Testis (tissue), 2 donors: ENCODE measurements at regions not wholly inside any gene's neighbourhood (a gene's known extent, or its start where the extent isn't known, plus 50 kb on each side); places are given as distances from the start of the nearest gene placed in this dataset.

Source experiments
- DNase-seq: peaks from one replicate; pipeline ENCODE4 v3.0.0-alpha.2; 2019
- H3K27ac ChIP-seq, 2 donors: fragments of 200-600 bp; sonication (generic); one replicate each; pipeline ENCODE4 v1.5.1; 2019
- H3K27me3 ChIP-seq: fragments of 200-600 bp; sonication (generic); one replicate; pipeline ENCODE4 v1.5.1; 2019
- H3K36me3 ChIP-seq: fragments of 200-600 bp; sonication (generic); one replicate; pipeline ENCODE4 v1.5.1; 2017; ENCODE audit warnings: low read depth; ENCODE audit errors: missing control alignments
- H3K4me1 ChIP-seq: fragments of 200-600 bp; sonication (generic); one replicate; pipeline ENCODE4 v1.5.1; 2019
- H3K4me3 ChIP-seq, 2 donors: fragments of 200-600 bp; sonication (generic); one replicate each; pipeline ENCODE4 v1.5.1; 2017 to 2019
- H3K9me3 ChIP-seq: fragments of 200-600 bp; sonication (generic); one replicate; pipeline ENCODE4 v1.5.1; 2017
- CTCF ChIP-seq, 3 experiments: fragments of 450-650 bp in 2 of 3; fragments of 200-600 bp in 1 of 3; sonication (generic) in 1 of 3; IDR thresholded peaks; one replicate each; pipeline ENCODE4 v1.5.1; 2016 to 2019; ENCODE audit warnings: antibody characterized with exemption in 3 of 3, mild to moderate bottlenecking in 2 of 3, moderate library complexity in 1 of 3
- POLR2A ChIP-seq: fragments of 450-650 bp; IDR thresholded peaks from one replicate; pipeline ENCODE4 v1.6.1; 2017; ENCODE audit warnings: antibody characterized with exemption, mild to moderate bottlenecking, moderate library complexity
- WGBS, 2 donors: methylation state at CpG; one replicate each; pipeline ENCODE4 v1.1.5; 2018; 5-methylcytosine and 5-hydroxymethylcytosine counted together
- intact Hi-C: fragments of 100-400 bp; cut with DNase I; formaldehyde crosslinking; loops from one replicate; pipeline ENCODE4 v1.15.1; 2023; ENCODE audit warnings: low total_unique reads

GRCh38 chr22:49628391-49629260 lies 199.0 kb downstream of the BRD1 start:
- Histone ChIP-seq H3K27ac (no peak overlapping the region), H3K4me3 (no peak overlapping the region), H3K9me3 (no peaks in the 10 kb centered on the region), H3K27me3 (no peaks in the 10 kb centered on the region), H3K4me1 (peaks cover 6% of the 10 kb centered on the region), H3K36me3 (no peaks in the 10 kb centered on the region)
- peak; percentile 55 for DNase-seq
- WGBS, 2 donors, result 54 to 57% methylated on average over 19 to 27 of the region's 27 CpGs
- TF ChIP-seq POLR2A (no peak), CTCF (IDR thresholded peaks at IDR 0.05) (no peak)
- intact Hi-C loops, result no loop called here

GRCh38 chr22:49627217-49628181 lies 200.2 kb downstream of the BRD1 start:
- Histone ChIP-seq H3K9me3 (no peaks in the 10 kb centered on the region), H3K4me1 (peaks cover 6% of the 10 kb centered on the region), H3K36me3 (no peaks in the 10 kb centered on the region), H3K4me3 (no peak overlapping the region), H3K27ac (no peak overlapping the region), H3K27me3 (no peaks in the 10 kb centered on the region)
- intact Hi-C loops, result no loop called here
- 82 to 83% methylated on average over 18 to 31 of the region's 31 CpGs for WGBS, 2 donors
- no peak for DNase-seq
- no peak for TF ChIP-seq POLR2A
- no peak for TF ChIP-seq CTCF (IDR thresholded peaks at IDR 0.05)

- no peak for TF ChIP-seq POLR2A
- TF ChIP-seq CTCF (IDR thresholded peaks at IDR 0.05), result no peak
- Histone ChIP-seq H3K27ac (no peak overlapping the region), H3K36me3 (no peaks in the 10 kb centered on the region), H3K27me3 (no peaks in the 10 kb centered on the region), H3K9me3 (no peaks in the 10 kb centered on the region), H3K4me3 (no peak overlapping the region), H3K4me1 (peaks cover 3% of the 10 kb centered on the region)
- intact Hi-C loops, result no loop called here
- no peak for DNase-seq
- 86% methylated on average over 14 to 20 of the region's 20 CpGs for WGBS, 2 donors
Measured at GRCh38 chr22:49626361-49627216, 201.1 kb downstream of the BRD1 start.

- no peak for DNase-seq
- Histone ChIP-seq H3K4me1 (peaks cover 3% of the 10 kb centered on the region), H3K36me3 (no peaks in the 10 kb centered on the region), H3K27me3 (no peaks in the 10 kb centered on the region), H3K27ac (no peak overlapping the region), H3K9me3 (no peaks in the 10 kb centered on the region), H3K4me3 (no peak overlapping the region)
- intact Hi-C loops, result no loop called here
- 63 to 64% methylated on average over 16 to 19 of the region's 19 CpGs for WGBS, 2 donors
- TF ChIP-seq POLR2A (no peak), CTCF (IDR thresholded peaks at IDR 0.05) (no peak)
Measured at GRCh38 chr22:49624421-49625177, 203.1 kb downstream of the BRD1 start.
